Brain microvascular endothelial cell (primary cell): ENCODE measurements at regions not wholly inside any gene's neighbourhood (a gene's known extent, or its start where the extent isn't known, plus 50 kb on each side); places are given as distances from the start of the nearest gene placed in this dataset.

Source experiments
- DNase-seq: peaks from one replicate; pipeline ENCODE4 v3.0.0-alpha.2; 2020
- H3K27ac ChIP-seq: fragments of 250-450 bp; sonication (Bioruptor Pico); 2 replicates; pipeline ENCODE4 v1.5.1; 2020; ENCODE audit warnings: mild to moderate bottlenecking, moderate library complexity
- H3K27me3 ChIP-seq: fragments of 250-450 bp; sonication (Bioruptor Pico); replicated peaks from 2 replicates; pipeline ENCODE4 v1.5.1; 2020; ENCODE audit warnings: mild to moderate bottlenecking
- H3K36me3 ChIP-seq: fragments of 250-450 bp; sonication (Bioruptor Pico); replicated peaks from 2 replicates; pipeline ENCODE4 v1.5.1; 2020; ENCODE audit warnings: mild to moderate bottlenecking
- H3K4me3 ChIP-seq: 2 replicates; pipeline ENCODE4 v1.5.1; 2011; ENCODE audit warnings: low read depth, mild to moderate bottlenecking, control low read depth, low read length, moderate library complexity
- CTCF ChIP-seq: IDR thresholded peaks from 2 replicates; pipeline ENCODE4 v1.5.1; 2011; ENCODE audit warnings: low read depth, mild to moderate bottlenecking, moderate library complexity, low read length, control low read depth, inconsistent platforms; ENCODE audit errors: missing control alignments
- in situ Hi-C: cut with HindIII; loops from 2 replicates; pipeline ENCODE4 v1.10.0; 2017; ENCODE audit warnings: low sequenced_read_pairs, low pct_ligation_motif_present

- no peak overlapping the region for H3K4me3 ChIP-seq
- no peak for TF ChIP-seq CTCF
- no peak for DNase-seq
- no peak overlapping the region for H3K27ac ChIP-seq
- H3K36me3 ChIP-seq: no peaks in the 10 kb centered on the region
- no peaks in the 10 kb centered on the region for H3K27me3 ChIP-seq
- in situ Hi-C loops: no loop called here
These were observed 255.7 kb downstream of the BTG1 start for GRCh38 chr12:91889910-91890309.

- H3K27ac ChIP-seq: no peak overlapping the region
- in situ Hi-C loops: no loop called here
- H3K27me3 ChIP-seq: no peaks in the 10 kb centered on the region
- DNase-seq: peak; percentile 12
- H3K36me3 ChIP-seq: no peaks in the 10 kb centered on the region
- H3K4me3 ChIP-seq: no peak overlapping the region
- no peak for TF ChIP-seq CTCF
These were observed 256.6 kb downstream of the BTG1 start for GRCh38 chr12:91889059-91889458.

- Histone ChIP-seq H3K36me3 (no peaks in the 10 kb centered on the region), H3K4me3 (no peak overlapping the region), H3K27me3 (no peaks in the 10 kb centered on the region), H3K27ac (no peak overlapping the region)
- no peak for DNase-seq
- no peak for TF ChIP-seq CTCF
- in situ Hi-C loops: no loop called here
These were observed 257.7 kb downstream of the BTG1 start for GRCh38 chr12:91887957-91888356.

- Histone ChIP-seq H3K27ac (no peak overlapping the region), H3K27me3 (no peaks in the 10 kb centered on the region), H3K4me3 (no peak overlapping the region), H3K36me3 (no peaks in the 10 kb centered on the region)
- DNase-seq: no peak
- in situ Hi-C loops: no loop called here
- no peak for TF ChIP-seq CTCF
These were observed 259.6 kb downstream of the BTG1 start for GRCh38 chr12:91885851-91886731.

GRCh38 chr12:91884230-91884629 lies 261.4 kb downstream of the BTG1 start:
- DNase-seq: no peak
- Histone ChIP-seq H3K4me3 (no peak overlapping the region), H3K27ac (no peak overlapping the region), H3K27me3 (no peaks in the 10 kb centered on the region), H3K36me3 (no peaks in the 10 kb centered on the region)
- in situ Hi-C loops: no loop called here
- TF ChIP-seq CTCF: no peak

- Histone ChIP-seq H3K27me3 (no peaks in the 10 kb centered on the region), H3K4me3 (no peak overlapping the region), H3K27ac (no peak overlapping the region), H3K36me3 (no peaks in the 10 kb centered on the region)
- in situ Hi-C loops: no loop called here
- TF ChIP-seq CTCF: no peak
- no peak for DNase-seq
These were observed 261.8 kb downstream of the BTG1 start for GRCh38 chr12:91883811-91884210.
